A549 (cell line): ENCODE measurements at regions not wholly inside any gene's neighbourhood (a gene's known extent, or its start where the extent isn't known, plus 50 kb on each side); places are given as distances from the start of the nearest gene placed in this dataset.
A peak's percentile ranks its signal among the peaks of the same experiment; 100 is the strongest.

ENCODE experiments used
- ATAC-seq, 2 experiments: fragments of 200-7000 bp in 1 of 2; fragments of >200 bp in 1 of 2; cut with Nextera tagmentation in 1 of 2; cut with Tn5 transposase in 1 of 2; 3 replicates each; pipeline versions ENCODE4 v1.8.0 to v1.9.1; 2018 to 2020; ENCODE audit warnings: mild to moderate bottlenecking in 1 of 2, moderate library complexity in 1 of 2
- CTCF ChIA-PET: fragments of 300-600 bp; sonication (Branson Sonifier 250); formaldehyde crosslinking; extraction: SDS; loops from one replicate; lab custom pipeline; 2021; ENCODE audit warnings: antibody characterized with exemption, inconsistent platforms; lab: Yijun Ruan, JAX
- POLR2A ChIA-PET: fragments of 350-600 bp; formaldehyde crosslinking; extraction: SDS; loops from one replicate; lab custom pipeline; 2021; ENCODE audit warnings: antibody characterized with exemption, inconsistent platforms; lab: Yijun Ruan, JAX
- DNase-seq, 2 experiments: peaks; one replicate each; pipeline versions ENCODE4 v3.0.0 to v3.0.0-alpha.2; 2011 to 2016; ENCODE audit warnings: low read depth in 1 of 2, low spot score in 1 of 2
- FAIRE-seq: peaks from 2 replicates; lab custom pipeline; 2011; peaks lifted over from hg19 to GRCh38; lab: Jason Lieb, UNC
- H3K27ac ChIP-seq, 2 experiments: fragments of >200 bp; sonication (Bioruptor Twin); formaldehyde crosslinking; 3 replicates each; pipeline ENCODE4 v1.5.1; 2016 to 2017
- H3K4me1 ChIP-seq: fragments of >200 bp; sonication (Bioruptor Twin); formaldehyde crosslinking; 3 replicates; pipeline ENCODE4 v1.6.1; 2016
- H3K4me2 ChIP-seq: fragments of >200 bp; sonication (Bioruptor Twin); formaldehyde crosslinking; 3 replicates; pipeline ENCODE4 v1.6.1; 2016
- H3K4me3 ChIP-seq: fragments of >200 bp; sonication (Bioruptor Twin); formaldehyde crosslinking; 3 replicates; pipeline ENCODE4 v1.5.1; 2016
- H3K9me3 ChIP-seq: fragments of >200 bp; sonication (Bioruptor Twin); formaldehyde crosslinking; 3 replicates; pipeline ENCODE4 v1.6.1; 2016
- CHD2 ChIP-seq: fragments of 150-350 bp; IDR thresholded peaks from 2 replicates; pipeline ENCODE4 v1.6.1; 2014; ENCODE audit warnings: low read length; ENCODE audit not compliant: partially characterized antibody
- EHF ChIP-seq: fragments of 250-450 bp; sonication (Bioruptor Pico); IDR thresholded peaks from 2 replicates; pipeline ENCODE4 v1.5.0; 2020; ENCODE audit warnings: mild to moderate bottlenecking
- EP300 ChIP-seq, 2 experiments: fragments of >200 bp; sonication (Bioruptor Twin); formaldehyde crosslinking; IDR thresholded peaks; 2 replicates in 1 of 2; 3 replicates in 1 of 2; pipeline ENCODE4 v1.6.1; 2016 to 2017
- FOSB ChIP-seq: fragments of 250-450 bp; sonication (Bioruptor Pico); IDR thresholded peaks from 2 replicates; pipeline ENCODE4 v1.5.0; 2020; ENCODE audit warnings: mild to moderate bottlenecking, moderate library complexity
- FOSL2 ChIP-seq, 2 experiments: fragments of 450-650 bp in 1 of 2; fragments of >200 bp in 1 of 2; sonication (Bioruptor Twin) in 1 of 2; formaldehyde crosslinking; IDR thresholded peaks; 2 replicates each; pipeline versions ENCODE4 v1.5.0 to v1.6.1; 2016 to 2020; ENCODE audit warnings: mild to moderate bottlenecking in 1 of 2, moderate library complexity in 1 of 2
- GATA3 ChIP-seq: IDR thresholded peaks from 2 replicates; pipeline ENCODE4 v1.6.1; 2012; ENCODE audit warnings: borderline replicate concordance
- HOXB13 ChIP-seq: fragments of 250-450 bp; sonication (Bioruptor Pico); IDR thresholded peaks from 2 replicates; pipeline ENCODE4 v1.5.0; 2020; ENCODE audit warnings: low read depth, mild to moderate bottlenecking, moderate library complexity
- HOXB5 ChIP-seq: fragments of 250-450 bp; sonication (Bioruptor Pico); IDR thresholded peaks from 2 replicates; pipeline ENCODE4 v1.5.0; 2020; ENCODE audit warnings: mild to moderate bottlenecking, moderate library complexity
- JUN ChIP-seq, 2 experiments: fragments of >200 bp; sonication (Bioruptor Twin); formaldehyde crosslinking; IDR thresholded peaks; 2 replicates in 1 of 2; 3 replicates in 1 of 2; pipeline ENCODE4 v1.6.1; 2016 to 2017
- KDM5A ChIP-seq: fragments of 200-600 bp; sonication (generic); IDR thresholded peaks from 2 replicates; pipeline ENCODE4 v1.6.1; 2016; ENCODE audit warnings: antibody characterized with exemption, mild to moderate bottlenecking
- MAZ ChIP-seq: fragments of 150-350 bp; IDR thresholded peaks from 2 replicates; pipeline ENCODE4 v1.6.1; 2014; ENCODE audit warnings: antibody characterized with exemption, low read depth, low read length, borderline replicate concordance
- MYC ChIP-seq: IDR thresholded peaks from 2 replicates; pipeline ENCODE4 v1.6.1; 2012; ENCODE audit warnings: mild to moderate bottlenecking, inconsistent platforms, low read length, improper control_type of control experiment, borderline replicate concordance
- NR3C1 ChIP-seq: fragments of >200 bp; sonication (Bioruptor Twin); formaldehyde crosslinking; IDR thresholded peaks from 3 replicates; pipeline ENCODE4 v1.6.1; 2017
- POLR2AphosphoS2 ChIP-seq: conservative IDR thresholded peaks from 2 replicates; pipeline ENCODE4 v1.6.1; 2012; ENCODE audit warnings: low read length, improper control_type of control experiment, inconsistent platforms
- RAD21 ChIP-seq, 2 experiments: fragments of >200 bp in 1 of 2; sonication (Bioruptor Twin) in 1 of 2; formaldehyde crosslinking in 1 of 2; IDR thresholded peaks in 1 of 2; conservative IDR thresholded peaks in 1 of 2; 2 replicates in 1 of 2; 3 replicates in 1 of 2; pipeline ENCODE4 v1.6.1; 2012 to 2018; ENCODE audit warnings: inconsistent platforms in 1 of 2
- RARB ChIP-seq: fragments of 250-450 bp; sonication (Bioruptor Pico); IDR thresholded peaks from 2 replicates; pipeline ENCODE4 v1.8.0; 2021; ENCODE audit warnings: mild to moderate bottlenecking, moderate library complexity
- RCOR1 ChIP-seq: fragments of 150-350 bp; IDR thresholded peaks from 2 replicates; pipeline ENCODE4 v1.6.1; 2014; ENCODE audit warnings: antibody characterized with exemption, low read length, low read depth
- SMC3 ChIP-seq: fragments of >200 bp; sonication (Bioruptor Twin); formaldehyde crosslinking; IDR thresholded peaks from 3 replicates; pipeline ENCODE4 v1.6.1; 2018; ENCODE audit warnings: inconsistent platforms
- TFCP2L1 ChIP-seq: fragments of 250-450 bp; sonication (Bioruptor Pico); IDR thresholded peaks from 2 replicates; pipeline ENCODE4 v1.5.0; 2021; ENCODE audit warnings: mild to moderate bottlenecking
- ZC3H11A ChIP-seq: fragments of 450-650 bp; IDR thresholded peaks from 2 replicates; pipeline ENCODE4 v1.6.1; 2014; ENCODE audit warnings: antibody characterized with exemption, mild to moderate bottlenecking
- ZNF302 ChIP-seq: fragments of 250-450 bp; sonication (Bioruptor Pico); IDR thresholded peaks from 2 replicates; pipeline ENCODE4 v1.9.0; 2021; ENCODE audit warnings: inconsistent platforms, mild to moderate bottlenecking, moderate library complexity
- ZSCAN20 ChIP-seq: fragments of 250-450 bp; sonication (Bioruptor Pico); IDR thresholded peaks from 2 replicates; pipeline ENCODE4 v1.8.0; 2022; ENCODE audit warnings: mild to moderate bottlenecking, moderate library complexity
- WGBS: methylation state at CpG from one replicate; pipeline ENCODE4 v1.1.6; 2017; ENCODE audit errors: missing lambda C conversion rate; 5-methylcytosine and 5-hydroxymethylcytosine counted together
- TF ChIP-seq, protein P1 (sequence below): fragments of 150-350 bp; IDR thresholded peaks from 2 replicates; pipeline ENCODE4 v1.6.1; 2014; ENCODE audit warnings: low read depth, mild to moderate bottlenecking, low read length
- TF ChIP-seq, protein P2 (sequence below): fragments of >200 bp; sonication (Bioruptor Twin); formaldehyde crosslinking; IDR thresholded peaks from 3 replicates; pipeline ENCODE4 v1.5.1; 2016
- TF ChIP-seq, protein P3 (sequence below): fragments of >200 bp; sonication (Bioruptor Twin); formaldehyde crosslinking; IDR thresholded peaks from 2 replicates; pipeline ENCODE4 v1.6.1; 2016
- TF ChIP-seq, protein P4 (sequence below): IDR thresholded peaks from 2 replicates; pipeline ENCODE4 v1.6.1; 2012
- TF ChIP-seq, protein P5 (sequence below): fragments of 450-650 bp; IDR thresholded peaks from 2 replicates; pipeline ENCODE4 v1.6.1; 2014; ENCODE audit warnings: antibody characterized with exemption
- TF ChIP-seq, protein P6 (sequence below): fragments of 250-450 bp; sonication (Bioruptor Pico); IDR thresholded peaks from 2 replicates; pipeline ENCODE4 v1.5.0; 2020; ENCODE audit warnings: low read depth, mild to moderate bottlenecking, moderate library complexity

DNA sequence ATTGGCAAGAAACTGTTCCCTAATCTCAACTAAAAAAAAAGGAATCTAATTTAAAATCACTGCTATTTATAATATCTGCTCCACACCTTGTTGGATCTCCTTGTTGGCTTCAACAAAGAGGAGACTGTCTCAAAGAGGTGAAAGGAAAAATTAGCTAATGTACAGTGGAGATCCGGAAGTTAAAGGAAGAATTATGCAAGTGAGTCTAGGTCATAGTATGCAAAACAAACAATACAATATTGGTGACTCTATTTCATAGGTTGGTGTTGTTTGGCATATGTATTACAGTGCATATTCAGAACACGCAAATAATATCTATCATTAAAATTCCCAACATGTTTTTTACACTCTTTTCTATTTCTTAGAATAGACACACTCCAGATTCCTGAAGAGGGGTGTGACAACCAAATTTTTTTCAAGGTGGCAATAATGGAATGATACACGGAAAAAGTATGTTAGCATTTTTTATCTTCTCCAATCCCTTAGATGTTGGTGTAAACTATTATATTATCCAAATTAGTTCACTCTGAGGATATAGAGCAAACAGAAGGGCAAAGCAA lies 685.3 kb downstream of the KCNA4 start:
- peaks cover 27% of the 10 kb centered on the region for H3K4me1 ChIP-seq
- no peak for TF ChIP-seq RCOR1
- no peak for TF ChIP-seq POLR2AphosphoS2
- no peak for TF ChIP-seq HOXB5
- no peak for TF ChIP-seq GATA3
- no peak for TF ChIP-seq MYC
- TF ChIP-seq HOXB13 (CRISPR knock-in tag) = no peak
- no peak for TF ChIP-seq KDM5A
- no peak for TF ChIP-seq EHF (CRISPR knock-in tag)
- no peak for TF ChIP-seq FOSB (CRISPR knock-in tag)
- no peak for TF ChIP-seq EP300 (IDR thresholded peaks at IDR 0.05)
- TF ChIP-seq MAZ = no peak
- DNase-seq (no peak), FAIRE-seq (no peak), ATAC-seq (no peak)
- H3K4me2 ChIP-seq = no peak overlapping the region
- H3K9me3 ChIP-seq = peaks cover 8% of the 10 kb centered on the region; the same call in 2 of the 3 replicates
- H3K27ac ChIP-seq = peak overlapping the region; percentile 30 to 77; a peak in 3 of 6 replicates
- ChIA-PET POLR2A (no interaction called here), CTCF (no interaction called here)
- WGBS = 87% methylated on average over 3 of the region's 3 CpGs
- H3K4me3 ChIP-seq = no peak overlapping the region

DNA sequence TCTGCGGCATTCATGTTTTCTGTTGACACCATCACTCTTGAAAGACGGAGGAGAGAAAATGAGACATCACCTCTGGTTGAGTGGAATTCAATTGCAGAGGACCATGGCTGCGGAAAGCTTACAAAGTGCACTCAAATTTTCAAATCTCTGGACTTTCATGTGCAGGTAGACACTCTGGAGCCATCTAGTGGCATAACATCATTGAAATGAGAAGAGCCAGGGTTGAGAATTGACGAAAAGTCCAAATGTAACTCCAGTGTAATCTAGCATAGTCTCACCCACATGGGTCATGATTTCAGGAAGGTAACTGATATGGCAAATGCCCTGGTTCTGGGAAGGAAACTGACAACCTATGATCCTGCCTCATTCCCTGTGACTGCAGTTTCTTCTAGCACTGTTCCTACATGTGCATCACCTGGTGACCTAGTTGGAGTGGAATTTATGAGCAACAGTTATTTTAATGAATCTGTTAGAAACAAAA lies 687.8 kb downstream of the KCNA4 start:
- FAIRE-seq = peak; percentile 99
- peak; percentile 85 to 92 for ATAC-seq
- no peak overlapping the region for H3K4me2 ChIP-seq
- peak overlapping the region; percentile 52 to 83 for H3K27ac ChIP-seq
- ChIA-PET POLR2A (interaction anchor here (0.9 to 1.4 kb wide), 2 partner anchors 68 to 1630 kb away, joined by 3 to 5 read pairs; no protein-coding TSS in a partner anchor), CTCF (interaction anchor here (0.6 to 3.5 kb wide), 50 partner anchors 9 to 1666 kb away, joined by 3 to 22 read pairs (median 4); partner anchors contain the start of gene BDNF)
- peaks cover 8% of the 10 kb centered on the region; the same call in 2 of the 3 replicates for H3K9me3 ChIP-seq
- H3K4me3 ChIP-seq = no peak overlapping the region
- H3K4me1 ChIP-seq = peaks cover 19% of the 10 kb centered on the region
- WGBS = 34% methylated on average over 3 of the region's 4 CpGs
- DNase-seq = peak; percentile 33 to 84
- TF ChIP-seq ZC3H11A (no peak), ZSCAN20 (CRISPR knock-in tag) (no peak), SMC3 (peak; percentile 95), RAD21 (conservative IDR thresholded peaks at IDR 0.05 in 1 of 2, IDR thresholded peaks at IDR 0.05 in 1 of 2) (peak; percentile 94 to 96), KDM5A (no peak), GATA3 (no peak), FOSL2 (IDR thresholded peaks at IDR 0.05) (no peak), FOSL2 (CRISPR knock-in tag; IDR thresholded peaks at IDR 0.05) (no peak), JUN (IDR thresholded peaks at IDR 0.05) (peak in 1 of 2 experiments; percentile 52; a peak in 2 of 5 replicates), TFCP2L1 (no peak), RARB (CRISPR knock-in tag) (no peak), CHD2 (no peak), FOSB (CRISPR knock-in tag) (no peak), HOXB5 (no peak), NR3C1 (no peak), HOXB13 (CRISPR knock-in tag) (peak; percentile 49; the same call in 1 of the 2 replicates), MYC (no peak), ZNF302 (CRISPR knock-in tag) (no peak)
- TF ChIP-seq, protein P1, sequence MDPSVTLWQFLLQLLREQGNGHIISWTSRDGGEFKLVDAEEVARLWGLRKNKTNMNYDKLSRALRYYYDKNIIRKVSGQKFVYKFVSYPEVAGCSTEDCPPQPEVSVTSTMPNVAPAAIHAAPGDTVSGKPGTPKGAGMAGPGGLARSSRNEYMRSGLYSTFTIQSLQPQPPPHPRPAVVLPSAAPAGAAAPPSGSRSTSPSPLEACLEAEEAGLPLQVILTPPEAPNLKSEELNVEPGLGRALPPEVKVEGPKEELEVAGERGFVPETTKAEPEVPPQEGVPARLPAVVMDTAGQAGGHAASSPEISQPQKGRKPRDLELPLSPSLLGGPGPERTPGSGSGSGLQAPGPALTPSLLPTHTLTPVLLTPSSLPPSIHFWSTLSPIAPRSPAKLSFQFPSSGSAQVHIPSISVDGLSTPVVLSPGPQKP = no peak
- TF ChIP-seq, protein P2, sequence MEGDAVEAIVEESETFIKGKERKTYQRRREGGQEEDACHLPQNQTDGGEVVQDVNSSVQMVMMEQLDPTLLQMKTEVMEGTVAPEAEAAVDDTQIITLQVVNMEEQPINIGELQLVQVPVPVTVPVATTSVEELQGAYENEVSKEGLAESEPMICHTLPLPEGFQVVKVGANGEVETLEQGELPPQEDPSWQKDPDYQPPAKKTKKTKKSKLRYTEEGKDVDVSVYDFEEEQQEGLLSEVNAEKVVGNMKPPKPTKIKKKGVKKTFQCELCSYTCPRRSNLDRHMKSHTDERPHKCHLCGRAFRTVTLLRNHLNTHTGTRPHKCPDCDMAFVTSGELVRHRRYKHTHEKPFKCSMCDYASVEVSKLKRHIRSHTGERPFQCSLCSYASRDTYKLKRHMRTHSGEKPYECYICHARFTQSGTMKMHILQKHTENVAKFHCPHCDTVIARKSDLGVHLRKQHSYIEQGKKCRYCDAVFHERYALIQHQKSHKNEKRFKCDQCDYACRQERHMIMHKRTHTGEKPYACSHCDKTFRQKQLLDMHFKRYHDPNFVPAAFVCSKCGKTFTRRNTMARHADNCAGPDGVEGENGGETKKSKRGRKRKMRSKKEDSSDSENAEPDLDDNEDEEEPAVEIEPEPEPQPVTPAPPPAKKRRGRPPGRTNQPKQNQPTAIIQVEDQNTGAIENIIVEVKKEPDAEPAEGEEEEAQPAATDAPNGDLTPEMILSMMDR = peak; percentile 86
- TF ChIP-seq, protein P3, sequence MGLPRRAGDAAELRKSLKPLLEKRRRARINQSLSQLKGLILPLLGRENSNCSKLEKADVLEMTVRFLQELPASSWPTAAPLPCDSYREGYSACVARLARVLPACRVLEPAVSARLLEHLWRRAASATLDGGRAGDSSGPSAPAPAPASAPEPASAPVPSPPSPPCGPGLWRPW = no peak
- TF ChIP-seq, protein P4, sequence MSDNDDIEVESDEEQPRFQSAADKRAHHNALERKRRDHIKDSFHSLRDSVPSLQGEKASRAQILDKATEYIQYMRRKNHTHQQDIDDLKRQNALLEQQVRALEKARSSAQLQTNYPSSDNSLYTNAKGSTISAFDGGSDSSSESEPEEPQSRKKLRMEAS = 0 out of 2 replicates have a peak, but pooled peaks have one; percentile 31
- TF ChIP-seq, protein P5, sequence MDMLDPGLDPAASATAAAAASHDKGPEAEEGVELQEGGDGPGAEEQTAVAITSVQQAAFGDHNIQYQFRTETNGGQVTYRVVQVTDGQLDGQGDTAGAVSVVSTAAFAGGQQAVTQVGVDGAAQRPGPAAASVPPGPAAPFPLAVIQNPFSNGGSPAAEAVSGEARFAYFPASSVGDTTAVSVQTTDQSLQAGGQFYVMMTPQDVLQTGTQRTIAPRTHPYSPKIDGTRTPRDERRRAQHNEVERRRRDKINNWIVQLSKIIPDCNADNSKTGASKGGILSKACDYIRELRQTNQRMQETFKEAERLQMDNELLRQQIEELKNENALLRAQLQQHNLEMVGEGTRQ = no peak
- TF ChIP-seq, protein P6, sequence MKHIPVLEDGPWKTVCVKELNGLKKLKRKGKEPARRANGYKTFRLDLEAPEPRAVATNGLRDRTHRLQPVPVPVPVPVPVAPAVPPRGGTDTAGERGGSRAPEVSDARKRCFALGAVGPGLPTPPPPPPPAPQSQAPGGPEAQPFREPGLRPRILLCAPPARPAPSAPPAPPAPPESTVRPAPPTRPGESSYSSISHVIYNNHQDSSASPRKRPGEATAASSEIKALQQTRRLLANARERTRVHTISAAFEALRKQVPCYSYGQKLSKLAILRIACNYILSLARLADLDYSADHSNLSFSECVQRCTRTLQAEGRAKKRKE (CRISPR knock-in tag) = no peak
